Endothelial cell of umbilical vein (primary cell): ENCODE measurements at regions not wholly inside any gene's neighbourhood (a gene's known extent, or its start where the extent isn't known, plus 50 kb on each side); places are given as distances from the start of the nearest gene placed in this dataset.

Experiments used
- BruUV-seq: library from RNA; stranded (reverse); fragments of 400-500 nt; replicated peaks from 2 replicates; lab custom pipeline; 2021; lab: Mats Ljungman, UMichigan
- CTCF ChIA-PET: fragments of 300-600, 350-600 bp; sonication (Branson Sonifier 250); formaldehyde crosslinking; loops from one replicate; lab custom pipeline; 2021; ENCODE audit warnings: antibody characterized with exemption, inconsistent platforms; lab: Charles Lee
- POLR2A ChIA-PET: fragments of 300-600, 350-600 bp; sonication (Branson Sonifier 250); formaldehyde crosslinking; loops from one replicate; lab custom pipeline; 2021; ENCODE audit warnings: antibody characterized with exemption, inconsistent platforms; lab: Charles Lee
- DNase-seq: peaks from one replicate; pipeline ENCODE4 v3.0.0-alpha.2; 2011; ENCODE audit warnings: low read depth, low spot score
- FAIRE-seq: peaks from 2 replicates; lab custom pipeline; 2011; peaks lifted over from hg19 to GRCh38; lab: Jason Lieb, UNC
- H2AFZ ChIP-seq: 2 replicates; pipeline ENCODE4 v1.6.0; 2012; ENCODE audit warnings: low read depth, low read length, control low read depth, inconsistent platforms
- H3K27ac ChIP-seq: 2 replicates; pipeline ENCODE4 v1.5.1; 2011; ENCODE audit warnings: low read depth, mild to moderate bottlenecking, control low read depth, low read length, moderate library complexity; ENCODE audit not compliant: insufficient read depth
- H3K27me3 ChIP-seq, 2 experiments: 2 replicates each; pipeline versions ENCODE4 v1.6.0 to v1.6.1; 2011; ENCODE audit warnings: low read length in 2 of 2, mixed read lengths in 1 of 2; ENCODE audit not compliant: control insufficient read depth in 2 of 2, insufficient read depth in 2 of 2
- H3K36me3 ChIP-seq, 2 experiments: 2 replicates in 1 of 2; 3 replicates in 1 of 2; pipeline ENCODE4 v1.5.1; 2011; ENCODE audit warnings: low read length in 2 of 2, mild to moderate bottlenecking in 1 of 2, moderate library complexity in 1 of 2; ENCODE audit not compliant: control insufficient read depth in 2 of 2, insufficient read depth in 2 of 2; ENCODE audit errors: extremely low read depth in 1 of 2
- H3K4me1 ChIP-seq: 3 replicates; pipeline ENCODE4 v1.5.1; 2011; ENCODE audit warnings: mild to moderate bottlenecking, low read length; ENCODE audit not compliant: control insufficient read depth, insufficient read depth; ENCODE audit errors: extremely low read depth
- H3K4me2 ChIP-seq: 2 replicates; pipeline ENCODE4 v1.6.1; 2011; ENCODE audit warnings: low read length, control low read depth, mixed read lengths; ENCODE audit not compliant: insufficient read depth
- H3K4me3 ChIP-seq, 3 experiments: fragments of 200-600 bp in 1 of 3; sonication (generic), shearing (Covaris generic) in 1 of 3; replicated peaks in 1 of 3; 2 replicates each; pipeline ENCODE4 v1.5.1; 2011 to 2016; ENCODE audit warnings: control low read depth in 3 of 3, low read length in 3 of 3, mild to moderate bottlenecking in 2 of 3, inconsistent platforms in 1 of 3, low read depth in 1 of 3, moderate library complexity in 1 of 3; ENCODE audit not compliant: insufficient read depth in 1 of 3
- H3K79me2 ChIP-seq: 2 replicates; pipeline ENCODE4 v1.6.0; 2012; ENCODE audit warnings: low read length, inconsistent platforms; ENCODE audit not compliant: control insufficient read depth, insufficient read depth
- H3K9ac ChIP-seq: replicated peaks from 2 replicates; pipeline ENCODE3; 2011; ENCODE audit warnings: low read length, control low read depth; ENCODE audit not compliant: insufficient read depth; ENCODE audit errors: extremely low read depth
- H3K9me1 ChIP-seq: replicated peaks from 3 replicates; pipeline ENCODE4 v1.6.0; 2011; ENCODE audit warnings: mild to moderate bottlenecking, low read length; ENCODE audit not compliant: control insufficient read depth, insufficient read depth; ENCODE audit errors: extremely low read depth
- H3K9me3 ChIP-seq: replicated peaks from 2 replicates; pipeline ENCODE4 v1.5.1; 2012; ENCODE audit warnings: low read length, inconsistent platforms; ENCODE audit not compliant: control insufficient read depth, insufficient read depth
- H4K20me1 ChIP-seq: replicated peaks from 2 replicates; pipeline ENCODE3; 2011; ENCODE audit warnings: mild to moderate bottlenecking, low read length; ENCODE audit not compliant: control insufficient read depth, insufficient read depth; ENCODE audit errors: extremely low read depth
- EZH2 ChIP-seq: IDR thresholded peaks from 2 replicates; pipeline ENCODE4 v1.6.1; 2012; ENCODE audit warnings: borderline replicate concordance, low read depth, mild to moderate bottlenecking, moderate library complexity, low read length, inconsistent platforms; ENCODE audit not compliant: severe bottlenecking
- FOS ChIP-seq: IDR thresholded peaks from 2 replicates; pipeline ENCODE4 v1.6.1; 2011; ENCODE audit warnings: mild to moderate bottlenecking, low read length, moderate library complexity, borderline replicate concordance; ENCODE audit not compliant: insufficient read depth
- GATA2 ChIP-seq: IDR thresholded peaks from 2 replicates; pipeline ENCODE4 v1.7.0; 2011; ENCODE audit warnings: low read depth, mild to moderate bottlenecking, moderate library complexity, mixed read lengths, low read length; ENCODE audit not compliant: insufficient read length, insufficient read depth
- JUN ChIP-seq: IDR thresholded peaks from 2 replicates; pipeline ENCODE4 v1.6.1; 2011; ENCODE audit warnings: borderline replicate concordance, low read depth; ENCODE audit not compliant: insufficient read length, insufficient read depth
- MYC ChIP-seq: IDR thresholded peaks from one replicate; pipeline ENCODE4 v1.6.1; 2011; ENCODE audit warnings: mild to moderate bottlenecking, low read depth, low read length
- POLR2A ChIP-seq: IDR thresholded peaks from 2 replicates; pipeline ENCODE4 v1.6.1; 2012; ENCODE audit warnings: low read depth, mild to moderate bottlenecking, control low read depth, low read length
- POLR2AphosphoS5 ChIP-seq: IDR thresholded peaks from 2 replicates; pipeline ENCODE4 v1.6.1; 2012; ENCODE audit warnings: low read depth, mild to moderate bottlenecking, control low read depth, low read length, moderate library complexity; ENCODE audit not compliant: insufficient read depth
- dilution Hi-C: fragments of 300-500 bp; cut with MboI; formaldehyde crosslinking; loops from one replicate; pipeline ENCODE4 v1.15.0; 2019; ENCODE audit warnings: low sequenced_read_pairs; ENCODE audit not compliant: extremely low pct_ligation_motif_present
- intact Hi-C: fragments of 100-400 bp; cut with micrococcal nuclease; formaldehyde crosslinking; loops from one replicate; pipeline ENCODE4 v1.10.0; 2022
- TF ChIP-seq, protein P1 (sequence below), 2 donors: IDR thresholded peaks; 1 replicate in 1 of 2; 2 replicates in 1 of 2; pipeline ENCODE4 v1.5.1; 2011; ENCODE audit warnings: low read length in 2 of 2, mild to moderate bottlenecking in 2 of 2, moderate library complexity in 2 of 2, control low read depth in 1 of 2, inconsistent platforms in 1 of 2, low read depth in 1 of 2; ENCODE audit not compliant: insufficient read depth in 1 of 2; ENCODE audit errors: extremely low read depth in 1 of 2
- TF ChIP-seq, protein P2 (sequence below): IDR thresholded peaks from 2 replicates; pipeline ENCODE4 v1.6.1; 2011; ENCODE audit not compliant: insufficient read depth, insufficient read length

DNA sequence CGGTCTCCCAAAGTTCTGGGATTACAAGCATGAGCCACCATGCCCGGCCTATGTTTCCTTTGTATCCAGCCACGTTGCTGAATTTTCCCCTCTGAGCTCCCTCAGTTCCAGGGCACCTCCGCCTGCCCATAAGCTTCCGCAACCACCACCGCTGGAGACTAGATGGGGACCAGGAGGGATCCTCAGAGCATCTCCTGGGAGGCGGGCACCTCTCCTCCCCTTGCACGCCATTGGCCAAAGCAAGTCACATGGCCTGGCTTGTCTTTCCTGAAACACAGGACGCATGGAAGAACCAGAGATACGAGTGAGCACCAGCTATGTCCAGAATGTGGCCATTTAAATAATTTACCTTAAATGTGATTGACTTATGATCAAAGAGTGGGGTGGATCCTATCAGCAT is 388.3 kb downstream of the BRD1 start:
- Histone ChIP-seq H3K9me1 (no peaks in the 10 kb centered on the region), H3K4me1 (no peaks in the 10 kb centered on the region), H3K27me3 (no peaks in the 10 kb centered on the region), H4K20me1 (no peaks in the 10 kb centered on the region), H3K79me2 (no peaks in the 10 kb centered on the region), H3K4me3 (no peak overlapping the region), H3K4me2 (no peak overlapping the region), H3K9me3 (no peaks in the 10 kb centered on the region), H3K36me3 (no peaks in the 10 kb centered on the region), H3K9ac (no peak overlapping the region), H2AFZ (no peak overlapping the region), H3K27ac (no peak overlapping the region)
- intact Hi-C loops = no loop called here
- TF ChIP-seq, protein P1, sequence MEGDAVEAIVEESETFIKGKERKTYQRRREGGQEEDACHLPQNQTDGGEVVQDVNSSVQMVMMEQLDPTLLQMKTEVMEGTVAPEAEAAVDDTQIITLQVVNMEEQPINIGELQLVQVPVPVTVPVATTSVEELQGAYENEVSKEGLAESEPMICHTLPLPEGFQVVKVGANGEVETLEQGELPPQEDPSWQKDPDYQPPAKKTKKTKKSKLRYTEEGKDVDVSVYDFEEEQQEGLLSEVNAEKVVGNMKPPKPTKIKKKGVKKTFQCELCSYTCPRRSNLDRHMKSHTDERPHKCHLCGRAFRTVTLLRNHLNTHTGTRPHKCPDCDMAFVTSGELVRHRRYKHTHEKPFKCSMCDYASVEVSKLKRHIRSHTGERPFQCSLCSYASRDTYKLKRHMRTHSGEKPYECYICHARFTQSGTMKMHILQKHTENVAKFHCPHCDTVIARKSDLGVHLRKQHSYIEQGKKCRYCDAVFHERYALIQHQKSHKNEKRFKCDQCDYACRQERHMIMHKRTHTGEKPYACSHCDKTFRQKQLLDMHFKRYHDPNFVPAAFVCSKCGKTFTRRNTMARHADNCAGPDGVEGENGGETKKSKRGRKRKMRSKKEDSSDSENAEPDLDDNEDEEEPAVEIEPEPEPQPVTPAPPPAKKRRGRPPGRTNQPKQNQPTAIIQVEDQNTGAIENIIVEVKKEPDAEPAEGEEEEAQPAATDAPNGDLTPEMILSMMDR (IDR thresholded peaks at IDR 0.05; ENCODE audit: extremely low read depth in 1 of 2, insufficient read depth in 1 of 2, low read depth in 1 of 2, low read length in 2 of 2) = no peak
- TF ChIP-seq POLR2A (no peak), EZH2 (no peak), FOS (no peak), MYC (no peak), JUN (no peak), GATA2 (no peak), POLR2AphosphoS5 (no peak)
- TF ChIP-seq, protein P2, sequence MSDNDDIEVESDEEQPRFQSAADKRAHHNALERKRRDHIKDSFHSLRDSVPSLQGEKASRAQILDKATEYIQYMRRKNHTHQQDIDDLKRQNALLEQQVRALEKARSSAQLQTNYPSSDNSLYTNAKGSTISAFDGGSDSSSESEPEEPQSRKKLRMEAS = no peak
- DNase-seq (no peak), FAIRE-seq (no peak)
- ChIA-PET CTCF (no interaction called here), POLR2A (no interaction called here)
- BruUV-seq = no TSS peak
- dilution Hi-C loops = no loop called here
